Astrocyte (in vitro differentiated cells and primary cell): ENCODE measurements at regions not wholly inside any gene's neighbourhood (a gene's known extent, or its start where the extent isn't known, plus 50 kb on each side); places are given as distances from the start of the nearest gene placed in this dataset.

Experiments used
- DNase-seq: peaks from one replicate; pipeline ENCODE4 v3.0.0-alpha.2; 2010; ENCODE audit warnings: low read depth
- FAIRE-seq: peaks from 2 replicates; lab custom pipeline; 2011; peaks lifted over from hg19 to GRCh38; lab: Jason Lieb, UNC
- H2AFZ ChIP-seq: 2 replicates; pipeline ENCODE4 v1.6.0; 2012; ENCODE audit warnings: low read depth, low read length, inconsistent platforms
- H3K27ac ChIP-seq: 2 replicates; pipeline ENCODE4 v1.5.1; 2011; ENCODE audit warnings: low read depth, low read length, inconsistent platforms
- H3K27me3 ChIP-seq: 2 replicates; pipeline ENCODE4 v1.6.0; 2011; ENCODE audit warnings: low read length, inconsistent platforms; ENCODE audit not compliant: insufficient read depth
- H3K36me3 ChIP-seq: 2 replicates; pipeline ENCODE4 v1.5.1; 2011; ENCODE audit warnings: low read length, inconsistent platforms; ENCODE audit not compliant: insufficient read depth
- H3K4me1 ChIP-seq: 2 replicates; pipeline ENCODE4 v1.5.1; 2011; ENCODE audit warnings: low read length, inconsistent platforms; ENCODE audit not compliant: insufficient read depth
- H3K4me2 ChIP-seq: 2 replicates; pipeline ENCODE4 v1.6.0; 2012; ENCODE audit warnings: low read length, inconsistent platforms
- H3K4me3 ChIP-seq: 2 replicates; pipeline ENCODE4 v1.5.1; 2011; ENCODE audit warnings: low read depth, mild to moderate bottlenecking, low read length, inconsistent platforms; ENCODE audit not compliant: insufficient read depth
- H3K79me2 ChIP-seq: 2 replicates; pipeline ENCODE4 v1.6.0; 2012; ENCODE audit warnings: mild to moderate bottlenecking, low read length, inconsistent platforms; ENCODE audit not compliant: insufficient read depth
- H3K9ac ChIP-seq: 2 replicates; pipeline ENCODE4 v1.6.0; 2012; ENCODE audit warnings: mild to moderate bottlenecking, low read length, inconsistent platforms
- H3K9me3 ChIP-seq: 2 replicates; pipeline ENCODE4 v1.5.1; 2012; ENCODE audit warnings: low read depth, mild to moderate bottlenecking, low read length, inconsistent platforms; ENCODE audit not compliant: insufficient read depth
- H4K20me1 ChIP-seq: 2 replicates; pipeline ENCODE4 v1.6.0; 2012; ENCODE audit warnings: low read length, inconsistent platforms; ENCODE audit not compliant: insufficient read depth
- H3K27ac Mint-ChIP-seq: one replicate; pipeline ENCODE4 v1.8.0; 2021; ENCODE audit warnings: mild to moderate bottlenecking, mixed read lengths; ENCODE audit not compliant: unreplicated experiment
- H3K27me3 Mint-ChIP-seq: one replicate; pipeline ENCODE4 v1.8.0; 2021; ENCODE audit warnings: low read depth, mixed read lengths; ENCODE audit not compliant: unreplicated experiment
- H3K36me3 Mint-ChIP-seq: one replicate; pipeline ENCODE4 v1.8.0; 2021; ENCODE audit warnings: low read depth, mixed read lengths; ENCODE audit not compliant: unreplicated experiment
- H3K4me1 Mint-ChIP-seq: one replicate; pipeline ENCODE4 v1.8.0; 2021; ENCODE audit warnings: low read depth, mixed read lengths; ENCODE audit not compliant: unreplicated experiment
- H3K4me3 Mint-ChIP-seq: one replicate; pipeline ENCODE4 v1.8.0; 2021; ENCODE audit warnings: mild to moderate bottlenecking, moderate library complexity, mixed read lengths; ENCODE audit not compliant: unreplicated experiment
- H3K9me3 Mint-ChIP-seq: one replicate; pipeline ENCODE4 v1.8.0; 2021; ENCODE audit warnings: mild to moderate bottlenecking, mixed read lengths; ENCODE audit not compliant: unreplicated experiment
- EZH2 ChIP-seq: IDR thresholded peaks from 2 replicates; pipeline ENCODE4 v1.6.1; 2012; ENCODE audit warnings: mild to moderate bottlenecking, low read length, inconsistent platforms; ENCODE audit not compliant: insufficient read depth
- TF ChIP-seq, protein P1 (sequence below): IDR thresholded peaks from 2 replicates; pipeline ENCODE4 v1.5.1; 2011; ENCODE audit warnings: low read depth, mild to moderate bottlenecking, inconsistent platforms, low read length, moderate library complexity; ENCODE audit not compliant: insufficient read depth

DNA sequence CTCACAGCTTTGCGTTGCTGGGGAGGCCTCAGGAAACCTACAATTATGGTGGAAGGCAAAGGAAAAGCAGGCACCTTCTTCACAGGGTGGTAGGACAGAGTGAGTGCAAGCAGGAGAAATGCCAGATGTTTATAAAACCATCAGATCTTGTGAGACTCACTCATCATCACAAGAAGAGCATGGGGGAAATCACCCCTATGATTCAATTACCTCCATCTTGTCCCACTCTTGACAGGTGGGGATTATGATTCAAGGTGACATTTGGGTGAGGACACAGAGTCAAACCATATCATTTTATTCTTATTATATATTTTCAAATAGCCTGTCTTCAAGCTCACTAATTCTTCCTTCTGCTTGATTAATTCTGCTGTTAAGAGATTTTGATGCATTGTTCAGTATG is 665.3 kb downstream of the TRHDE start:
- Histone ChIP-seq H3K27me3 (no peaks in the 10 kb centered on the region), H3K4me3 (no peak overlapping the region), H3K27ac (no peak overlapping the region), H3K79me2 (no peaks in the 10 kb centered on the region), H3K4me2 (no peak overlapping the region), H4K20me1 (no peaks in the 10 kb centered on the region), H3K36me3 (no peaks in the 10 kb centered on the region), H2AFZ (no peak overlapping the region), H3K4me1 (no peaks in the 10 kb centered on the region), H3K9me3 (peaks cover 14% of the 10 kb centered on the region), H3K9ac (no peak overlapping the region)
- H3K36me3 Mint-ChIP-seq = no peaks in the 10 kb centered on the region
- DNase-seq (no peak), FAIRE-seq (no peak)
- no peaks in the 10 kb centered on the region for H3K27me3 Mint-ChIP-seq
- TF ChIP-seq, protein P1, sequence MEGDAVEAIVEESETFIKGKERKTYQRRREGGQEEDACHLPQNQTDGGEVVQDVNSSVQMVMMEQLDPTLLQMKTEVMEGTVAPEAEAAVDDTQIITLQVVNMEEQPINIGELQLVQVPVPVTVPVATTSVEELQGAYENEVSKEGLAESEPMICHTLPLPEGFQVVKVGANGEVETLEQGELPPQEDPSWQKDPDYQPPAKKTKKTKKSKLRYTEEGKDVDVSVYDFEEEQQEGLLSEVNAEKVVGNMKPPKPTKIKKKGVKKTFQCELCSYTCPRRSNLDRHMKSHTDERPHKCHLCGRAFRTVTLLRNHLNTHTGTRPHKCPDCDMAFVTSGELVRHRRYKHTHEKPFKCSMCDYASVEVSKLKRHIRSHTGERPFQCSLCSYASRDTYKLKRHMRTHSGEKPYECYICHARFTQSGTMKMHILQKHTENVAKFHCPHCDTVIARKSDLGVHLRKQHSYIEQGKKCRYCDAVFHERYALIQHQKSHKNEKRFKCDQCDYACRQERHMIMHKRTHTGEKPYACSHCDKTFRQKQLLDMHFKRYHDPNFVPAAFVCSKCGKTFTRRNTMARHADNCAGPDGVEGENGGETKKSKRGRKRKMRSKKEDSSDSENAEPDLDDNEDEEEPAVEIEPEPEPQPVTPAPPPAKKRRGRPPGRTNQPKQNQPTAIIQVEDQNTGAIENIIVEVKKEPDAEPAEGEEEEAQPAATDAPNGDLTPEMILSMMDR = no peak
- no peak for TF ChIP-seq EZH2
- H3K4me3 Mint-ChIP-seq = no peak overlapping the region
- no peak overlapping the region for H3K27ac Mint-ChIP-seq
- H3K4me1 Mint-ChIP-seq = no peaks in the 10 kb centered on the region
- H3K9me3 Mint-ChIP-seq = peaks cover 2% of the 10 kb centered on the region

DNA sequence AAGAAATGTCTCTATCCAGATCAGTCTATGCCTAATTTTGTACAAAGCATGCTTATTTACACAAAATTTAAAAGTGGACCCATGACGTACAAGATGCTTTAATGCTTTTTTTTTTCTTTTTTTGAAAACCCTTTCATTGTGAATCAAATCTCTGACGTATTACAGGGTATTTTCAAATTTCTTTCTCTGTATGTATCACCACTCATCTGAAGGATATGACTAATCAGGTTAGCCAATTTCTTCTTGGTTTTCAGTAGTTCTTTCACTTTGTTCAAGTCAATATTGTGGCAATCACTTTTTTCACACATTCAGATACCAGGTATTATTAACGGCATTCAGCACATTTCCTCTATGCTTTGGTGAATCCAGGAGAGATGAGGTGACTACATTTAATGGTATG is 685.3 kb downstream of the TRHDE start:
- FAIRE-seq = no peak
- Histone ChIP-seq H3K9me3 (no peaks in the 10 kb centered on the region), H3K4me2 (no peak overlapping the region), H2AFZ (no peak overlapping the region), H3K79me2 (no peaks in the 10 kb centered on the region), H3K27me3 (no peaks in the 10 kb centered on the region), H3K9ac (no peak overlapping the region), H4K20me1 (no peaks in the 10 kb centered on the region), H3K36me3 (no peaks in the 10 kb centered on the region), H3K27ac (no peak overlapping the region), H3K4me3 (no peak overlapping the region), H3K4me1 (no peaks in the 10 kb centered on the region)
- peak; percentile 0 for DNase-seq
- H3K27me3 Mint-ChIP-seq = no peaks in the 10 kb centered on the region
- TF ChIP-seq EZH2 = no peak
- TF ChIP-seq, protein P1 = no peak
- peaks cover 3% of the 10 kb centered on the region for H3K9me3 Mint-ChIP-seq
- no peaks in the 10 kb centered on the region for H3K36me3 Mint-ChIP-seq
- H3K4me1 Mint-ChIP-seq = peaks cover 6% of the 10 kb centered on the region
- no peak overlapping the region for H3K4me3 Mint-ChIP-seq
- no peak overlapping the region for H3K27ac Mint-ChIP-seq

- no peaks in the 10 kb centered on the region for H4K20me1 ChIP-seq
- H2AFZ ChIP-seq = no peak overlapping the region
- H3K4me3 Mint-ChIP-seq = no peak overlapping the region
- TF ChIP-seq, protein P1 = no peak
- TF ChIP-seq EZH2 = no peak
- H3K27me3 Mint-ChIP-seq = no peaks in the 10 kb centered on the region
- FAIRE-seq = no peak
- H3K27ac ChIP-seq = no peak overlapping the region
- no peaks in the 10 kb centered on the region for H3K36me3 ChIP-seq
- no peaks in the 10 kb centered on the region for H3K4me1 Mint-ChIP-seq
- H3K4me1 ChIP-seq = no peaks in the 10 kb centered on the region
- H3K27me3 ChIP-seq = no peaks in the 10 kb centered on the region
- H3K9ac ChIP-seq = no peak overlapping the region
- no peaks in the 10 kb centered on the region for H3K79me2 ChIP-seq
- DNase-seq = no peak
- no peaks in the 10 kb centered on the region for H3K36me3 Mint-ChIP-seq
- no peaks in the 10 kb centered on the region for H3K9me3 Mint-ChIP-seq
- H3K4me2 ChIP-seq = no peak overlapping the region
- H3K4me3 ChIP-seq = no peak overlapping the region
- no peaks in the 10 kb centered on the region for H3K9me3 ChIP-seq
- no peak overlapping the region for H3K27ac Mint-ChIP-seq
These were observed 694.5 kb downstream of the TRHDE start for GRCh38 chr12:72966684-72967083.
